ENCODE measurements at regions not wholly inside any gene's neighbourhood (a gene's known extent, or its start where the extent isn't known, plus 50 kb on each side); places are given as distances from the start of the nearest gene placed in this dataset.

GRCh38 chr4:45294464-45294863 lies 568.1 kb upstream of the GNPDA2 start:
- DNase-seq (no peak), ATAC-seq (ENCODE audit: low read depth) (no peak)
- dilution Hi-C loops (cut with HindIII; ENCODE audit: low sequenced_read_pairs, unreplicated experiment), result no loop called here
- H3K4me2 ChIP-seq (ENCODE audit: low read depth, low read length), result no peak overlapping the region
- H2BK5ac ChIP-seq (ENCODE audit: low read depth, low read length, poor library complexity, severe bottlenecking), result no peak overlapping the region
- no peak overlapping the region for H3K9ac ChIP-seq (ENCODE audit: low read depth, low read length)
- no CpG with 5 or more reads among the region's 1 CpG for WGBS, 2 experiments (ENCODE audit: extremely low coverage in 2 of 2, insufficient read length in 1 of 2)
- ChIA-PET POLR2A (ENCODE audit: unreplicated experiment) (no interaction called here), CTCF (no interaction called here)
- BruUV-seq (replicated peaks), result no TSS peak
- H3K9me1 ChIP-seq (ENCODE audit: insufficient read depth, low read length), result no peaks in the 10 kb centered on the region
- no peak overlapping the region for H4K8ac ChIP-seq (ENCODE audit: low read depth in 2 of 2, low read length in 2 of 2)
- no peak overlapping the region for H3K56ac ChIP-seq (ENCODE audit: extremely low read depth, insufficient read depth, low read length)
- H3K4me1 ChIP-seq (ENCODE audit: control insufficient read depth, insufficient read depth, low read length), result no peaks in the 10 kb centered on the region
- H2AK5ac ChIP-seq (ENCODE audit: low read depth, low read length), result no peak overlapping the region
- no peak overlapping the region for H3K18ac ChIP-seq (ENCODE audit: low read depth, low read length)
- H2BK120ac ChIP-seq (ENCODE audit: low read depth, low read length), result no peak overlapping the region
- in situ Hi-C loops (cut with MboI; ENCODE audit: low sequenced_read_pairs), result no loop called here
- no peaks in the 10 kb centered on the region for H4K20me1 ChIP-seq (ENCODE audit: insufficient read depth, low read length)
- no peak overlapping the region for H3K23ac ChIP-seq (ENCODE audit: low read depth, low read length)
- H3K27ac ChIP-seq (ENCODE audit: insufficient read depth, low read length), result no peak overlapping the region
- no peak overlapping the region for H2AFZ ChIP-seq (replicated peaks; ENCODE audit: low read length, poor library complexity)
- H2BK15ac ChIP-seq (ENCODE audit: low read depth, low read length), result no peak overlapping the region
- H4K5ac ChIP-seq (ENCODE audit: low read depth, low read length), result no peak overlapping the region
- H3K36me3 ChIP-seq (ENCODE audit: control insufficient read depth, insufficient read depth, low read length), result no peaks in the 10 kb centered on the region
- H3K27me3 ChIP-seq (ENCODE audit: control insufficient read depth, insufficient read depth, low read length), result no peaks in the 10 kb centered on the region
- no peak for TF ChIP-seq RCOR1 (IDR thresholded peaks at IDR 0.05; ENCODE audit: insufficient replicate concordance, low read length)
- TF ChIP-seq SMC3 (IDR thresholded peaks at IDR 0.05; ENCODE audit: low read depth, low read length), result no peak
- no peak for TF ChIP-seq CEBPB (IDR thresholded peaks at IDR 0.05; ENCODE audit: low read depth, low read length)
- no peak for TF ChIP-seq RAD21 (IDR thresholded peaks at IDR 0.05; ENCODE audit: low read length)
- no peak overlapping the region for H3K4me3 ChIP-seq (ENCODE audit: insufficient read depth, low read depth, low read length)
- no peaks in the 10 kb centered on the region for H3K79me1 ChIP-seq (ENCODE audit: low read depth in 1 of 2, low read length in 2 of 2)
- no peak overlapping the region for H3K4ac ChIP-seq (ENCODE audit: low read depth, low read length)
- intact Hi-C loops (cut with micrococcal nuclease), result no loop called here
- no peak overlapping the region for H3K14ac ChIP-seq (replicated peaks; ENCODE audit: low read depth, low read length)
- H3K9me3 ChIP-seq (ENCODE audit: control insufficient read depth, insufficient read depth, low read length), result peaks cover 11% of the 10 kb centered on the region; the same call in 1 of the 2 replicates
- H2AK9ac ChIP-seq (replicated peaks; ENCODE audit: low read depth, low read length, poor library complexity), result no peak overlapping the region
- no peak overlapping the region for H4K91ac ChIP-seq (ENCODE audit: insufficient read depth, low read depth, low read length)
- no peak overlapping the region for H2BK20ac ChIP-seq (ENCODE audit: low read depth, low read length)

Data from IMR-90 (cell line).